ENCODE measurements at regions not wholly inside any gene's neighbourhood (a gene's known extent, or its start where the extent isn't known, plus 50 kb on each side); places are given as distances from the start of the nearest gene placed in this dataset.

- TF ChIP-seq, protein P1, sequence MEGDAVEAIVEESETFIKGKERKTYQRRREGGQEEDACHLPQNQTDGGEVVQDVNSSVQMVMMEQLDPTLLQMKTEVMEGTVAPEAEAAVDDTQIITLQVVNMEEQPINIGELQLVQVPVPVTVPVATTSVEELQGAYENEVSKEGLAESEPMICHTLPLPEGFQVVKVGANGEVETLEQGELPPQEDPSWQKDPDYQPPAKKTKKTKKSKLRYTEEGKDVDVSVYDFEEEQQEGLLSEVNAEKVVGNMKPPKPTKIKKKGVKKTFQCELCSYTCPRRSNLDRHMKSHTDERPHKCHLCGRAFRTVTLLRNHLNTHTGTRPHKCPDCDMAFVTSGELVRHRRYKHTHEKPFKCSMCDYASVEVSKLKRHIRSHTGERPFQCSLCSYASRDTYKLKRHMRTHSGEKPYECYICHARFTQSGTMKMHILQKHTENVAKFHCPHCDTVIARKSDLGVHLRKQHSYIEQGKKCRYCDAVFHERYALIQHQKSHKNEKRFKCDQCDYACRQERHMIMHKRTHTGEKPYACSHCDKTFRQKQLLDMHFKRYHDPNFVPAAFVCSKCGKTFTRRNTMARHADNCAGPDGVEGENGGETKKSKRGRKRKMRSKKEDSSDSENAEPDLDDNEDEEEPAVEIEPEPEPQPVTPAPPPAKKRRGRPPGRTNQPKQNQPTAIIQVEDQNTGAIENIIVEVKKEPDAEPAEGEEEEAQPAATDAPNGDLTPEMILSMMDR (conservative IDR thresholded peaks at IDR 0.05; ENCODE audit: control insufficient read depth, insufficient read depth, low read depth, low read length): peak; percentile 59
- no peak overlapping the region for H3K4me3 ChIP-seq (ENCODE audit: control insufficient read depth, low read depth, low read length)
- peak; percentile 73 for DNase-seq (ENCODE audit: low read depth)
These were observed 1517.6 kb downstream of the STIM2 start for GRCh38 chr4:28378109-28378830.

- H3K4me3 ChIP-seq (ENCODE audit: control insufficient read depth, low read depth, low read length): no peak overlapping the region
- TF ChIP-seq, protein P1 (conservative IDR thresholded peaks at IDR 0.05; ENCODE audit: control insufficient read depth, insufficient read depth, low read depth, low read length): no peak
- no peak for DNase-seq (ENCODE audit: low read depth)
These were observed 1525.2 kb downstream of the STIM2 start for GRCh38 chr4:28385801-28386200.

GRCh38 chr4:28386776-28387175, 1526.1 kb downstream of the STIM2 start:
- H3K4me3 ChIP-seq (ENCODE audit: control insufficient read depth, low read depth, low read length): no peak overlapping the region
- TF ChIP-seq, protein P1 (conservative IDR thresholded peaks at IDR 0.05; ENCODE audit: control insufficient read depth, insufficient read depth, low read depth, low read length): no peak
- DNase-seq (ENCODE audit: low read depth): no peak

DNA sequence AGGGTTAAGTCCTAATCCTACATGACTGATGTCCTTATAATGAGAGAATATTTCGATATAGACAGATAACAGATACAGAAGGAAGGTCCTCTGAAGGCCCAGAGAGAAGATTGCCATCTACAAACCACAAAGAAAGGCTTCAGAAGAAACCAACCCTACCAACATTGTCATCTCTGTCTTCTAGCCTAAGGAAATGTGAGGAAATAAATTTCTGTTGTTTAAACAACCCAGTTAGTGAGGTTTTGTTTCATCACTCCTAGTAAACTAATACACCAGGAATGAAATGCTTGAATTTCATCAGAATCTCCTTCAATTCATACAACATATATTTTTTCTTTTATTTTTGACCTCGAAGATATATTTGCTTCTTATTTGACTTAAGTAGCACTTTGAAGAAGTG, 1527.8 kb downstream of the STIM2 start:
- no peak overlapping the region for H3K4me3 ChIP-seq (ENCODE audit: control insufficient read depth, low read depth, low read length)
- peak; percentile 41 for DNase-seq (ENCODE audit: low read depth)
- TF ChIP-seq, protein P1 (conservative IDR thresholded peaks at IDR 0.05; ENCODE audit: control insufficient read depth, insufficient read depth, low read depth, low read length): no peak

GRCh38 chr4:28391877-28392276, 1531.2 kb downstream of the STIM2 start:
- TF ChIP-seq, protein P1 (conservative IDR thresholded peaks at IDR 0.05; ENCODE audit: control insufficient read depth, insufficient read depth, low read depth, low read length): no peak
- H3K4me3 ChIP-seq (ENCODE audit: control insufficient read depth, low read depth, low read length): no peak overlapping the region
- peak; percentile 70 for DNase-seq (ENCODE audit: low read depth)

- DNase-seq (ENCODE audit: low read depth): no peak
- TF ChIP-seq, protein P1 (conservative IDR thresholded peaks at IDR 0.05; ENCODE audit: control insufficient read depth, insufficient read depth, low read depth, low read length): no peak
- H3K4me3 ChIP-seq (ENCODE audit: control insufficient read depth, low read depth, low read length): no peak overlapping the region
These were observed 1542.1 kb downstream of the STIM2 start for GRCh38 chr4:28402751-28403150.

All from fibroblast of mammary gland (primary cell).